GM21447 (cell line): ENCODE measurements at regions not wholly inside any gene's neighbourhood (a gene's known extent, or its start where the extent isn't known, plus 50 kb on each side); places are given as distances from the start of the nearest gene placed in this dataset.
"Not testable (repeated sequence)": the region's sequence is repeated elsewhere in the genome, so short reads cannot be mapped to it uniquely, and the experiment has no call there.

Experiments used
- ATAC-seq: cut with Tn5 transposase; IDR thresholded peaks from one replicate; pipeline ENCODE4 v1.9.1; 2021; ENCODE audit not compliant: unreplicated experiment

GRCh38 chr2:139439100-139439499 is 658.9 kb upstream of the NXPH2 start:
- no peak for ATAC-seq

GRCh38 chr2:139438478-139438877 is 658.3 kb upstream of the NXPH2 start:
- no peak for ATAC-seq

- ATAC-seq = no peak
Measured at GRCh38 chr2:139427164-139427563, 647.0 kb upstream of the NXPH2 start.

- no peak for ATAC-seq
Measured at GRCh38 chr2:139424101-139424500, 643.9 kb upstream of the NXPH2 start.

- no peak for ATAC-seq
Measured at GRCh38 chr2:139411236-139411635, 631.0 kb upstream of the NXPH2 start.

GRCh38 chr2:139410833-139411174 is 630.6 kb upstream of the NXPH2 start:
- ATAC-seq = not testable (repeated sequence)

- ATAC-seq = not testable (repeated sequence)
Measured at GRCh38 chr2:139410147-139410832, 630.1 kb upstream of the NXPH2 start.

- ATAC-seq = no peak
Measured at GRCh38 chr2:139409212-139409611, 629.0 kb upstream of the NXPH2 start.

GRCh38 chr2:139403948-139404347 is 623.8 kb upstream of the NXPH2 start:
- no peak for ATAC-seq

GRCh38 chr2:139394801-139395200 is 614.6 kb upstream of the NXPH2 start:
- ATAC-seq = no peak

- no peak for ATAC-seq
Measured at GRCh38 chr2:139389391-139389790, 609.2 kb upstream of the NXPH2 start.

GRCh38 chr2:139386401-139386800 is 606.2 kb upstream of the NXPH2 start:
- no peak for ATAC-seq

- no peak for ATAC-seq
Measured at GRCh38 chr2:139383532-139383931, 603.3 kb upstream of the NXPH2 start.

GRCh38 chr2:139380051-139380450 is 599.9 kb upstream of the NXPH2 start:
- no peak for ATAC-seq

- no peak for ATAC-seq
Measured at GRCh38 chr2:139378373-139378772, 598.2 kb upstream of the NXPH2 start.

- no peak for ATAC-seq
Measured at GRCh38 chr2:139374296-139374850, 594.2 kb upstream of the NXPH2 start.

GRCh38 chr2:139369423-139370409 is 589.5 kb upstream of the NXPH2 start:
- ATAC-seq = no peak

GRCh38 chr2:139367416-139367815 is 587.2 kb upstream of the NXPH2 start:
- no peak for ATAC-seq

GRCh38 chr2:139366681-139367080 is 586.5 kb upstream of the NXPH2 start:
- ATAC-seq = no peak

- ATAC-seq = no peak
Measured at GRCh38 chr2:139365189-139365588, 585.0 kb upstream of the NXPH2 start.

GRCh38 chr2:139360654-139361053 is 580.5 kb upstream of the NXPH2 start:
- ATAC-seq = no peak

GRCh38 chr2:139359818-139360217 is 579.6 kb upstream of the NXPH2 start:
- ATAC-seq = no peak
